Dedifferentiated amniotic fluid mesenchymal stem cell (primary cell): ENCODE measurements at regions not wholly inside any gene's neighbourhood (a gene's known extent, or its start where the extent isn't known, plus 50 kb on each side); places are given as distances from the start of the nearest gene placed in this dataset.

Source experiments
- DNase-seq: peaks from one replicate; pipeline ENCODE4 v3.0.0-alpha.2; 2016; ENCODE audit errors: extremely low spot score

- no peak for DNase-seq
Measured at GRCh38 chr12:28879379-28879778, 269.7 kb upstream of the FAR2 start.

GRCh38 chr12:28882444-28882843 is 266.6 kb upstream of the FAR2 start:
- no peak for DNase-seq

GRCh38 chr12:28883406-28883997 is 265.6 kb upstream of the FAR2 start:
- no peak for DNase-seq

GRCh38 chr12:28884904-28885679 is 264.0 kb upstream of the FAR2 start:
- DNase-seq: no peak

GRCh38 chr12:28885928-28886327 is 263.1 kb upstream of the FAR2 start:
- DNase-seq: no peak

GRCh38 chr12:28887461-28887990 is 261.6 kb upstream of the FAR2 start:
- DNase-seq: no peak

- no peak for DNase-seq
Measured at GRCh38 chr12:28890664-28891063, 258.4 kb upstream of the FAR2 start.

GRCh38 chr12:28891126-28891525 is 258.0 kb upstream of the FAR2 start:
- DNase-seq: no peak

- DNase-seq: no peak
Measured at GRCh38 chr12:28893365-28893764, 255.7 kb upstream of the FAR2 start.

- no peak for DNase-seq
Measured at GRCh38 chr12:28893856-28894255, 255.2 kb upstream of the FAR2 start.

- DNase-seq: no peak
Measured at GRCh38 chr12:28896421-28896820, 252.7 kb upstream of the FAR2 start.

- no peak for DNase-seq
Measured at GRCh38 chr12:28898038-28898437, 251.0 kb upstream of the FAR2 start.

- peak; percentile 79 for DNase-seq
Measured at GRCh38 chr12:28899951-28900350, 249.1 kb upstream of the FAR2 start.

GRCh38 chr12:28905220-28905955 is 243.7 kb upstream of the FAR2 start:
- DNase-seq: no peak

- DNase-seq: no peak
Measured at GRCh38 chr12:28908646-28909045, 240.4 kb upstream of the FAR2 start.

GRCh38 chr12:28909291-28909690 is 239.8 kb upstream of the FAR2 start:
- DNase-seq: peak; percentile 39

- no peak for DNase-seq
Measured at GRCh38 chr12:28925719-28926376, 223.2 kb upstream of the FAR2 start.

- no peak for DNase-seq
Measured at GRCh38 chr12:28930704-28931103, 218.4 kb upstream of the FAR2 start.

GRCh38 chr12:28933176-28933575 is 215.9 kb upstream of the FAR2 start:
- DNase-seq: no peak

GRCh38 chr12:28933864-28934527 is 215.1 kb upstream of the FAR2 start:
- no peak for DNase-seq

GRCh38 chr12:28936221-28936620 is 212.9 kb upstream of the FAR2 start:
- DNase-seq: no peak

GRCh38 chr12:28936711-28937110 is 212.4 kb upstream of the FAR2 start:
- DNase-seq: no peak
